ENCODE measurements at regions not wholly inside any gene's neighbourhood (a gene's known extent, or its start where the extent isn't known, plus 50 kb on each side); places are given as distances from the start of the nearest gene placed in this dataset.

DNA sequence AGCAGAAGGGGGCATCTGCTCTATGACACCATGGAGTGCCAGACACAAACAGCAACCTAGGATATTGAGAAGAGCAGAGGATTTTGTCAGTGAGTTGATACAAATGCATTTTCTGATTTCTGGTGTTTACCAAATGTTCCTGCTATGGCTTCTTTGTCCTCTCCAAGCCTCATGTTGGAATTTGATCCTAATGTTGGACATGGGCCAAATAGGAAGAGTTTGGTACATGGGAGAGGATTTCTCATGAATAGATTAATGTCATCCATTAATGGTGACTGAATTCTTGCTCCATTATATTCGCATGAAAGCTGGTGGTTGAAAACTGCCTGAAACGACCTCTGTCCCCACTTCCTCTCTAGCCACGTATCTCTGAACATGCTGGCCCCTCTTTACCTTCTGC lies 1002.2 kb upstream of the FLRT2 start:
- Histone ChIP-seq H3K36me3 (ENCODE audit: insufficient read depth, low read length) (no peaks in the 10 kb centered on the region), H3K9me3 (ENCODE audit: low read depth, low read length) (no peaks in the 10 kb centered on the region), H3K9ac (ENCODE audit: insufficient read length) (no peak overlapping the region), H3K4me3 (no peak overlapping the region), H3K27ac (0 out of 2 replicates have a peak overlapping the region, but pooled peaks have one; percentile 1)
- DNase-seq (ENCODE audit: low read depth, low spot score) = peak; percentile 22
- TF ChIP-seq FOXP2 (optimal IDR thresholded peaks at IDR 0.05; ENCODE audit: control extremely low read depth, extremely low read length, insufficient read depth) = no peak
- no peak for TF ChIP-seq EZH2 (IDR thresholded peaks at IDR 0.05)
- TF ChIP-seq POLR2AphosphoS5 (IDR thresholded peaks at IDR 0.05; ENCODE audit: borderline replicate concordance, low read depth, low read length) = no peak

DNA sequence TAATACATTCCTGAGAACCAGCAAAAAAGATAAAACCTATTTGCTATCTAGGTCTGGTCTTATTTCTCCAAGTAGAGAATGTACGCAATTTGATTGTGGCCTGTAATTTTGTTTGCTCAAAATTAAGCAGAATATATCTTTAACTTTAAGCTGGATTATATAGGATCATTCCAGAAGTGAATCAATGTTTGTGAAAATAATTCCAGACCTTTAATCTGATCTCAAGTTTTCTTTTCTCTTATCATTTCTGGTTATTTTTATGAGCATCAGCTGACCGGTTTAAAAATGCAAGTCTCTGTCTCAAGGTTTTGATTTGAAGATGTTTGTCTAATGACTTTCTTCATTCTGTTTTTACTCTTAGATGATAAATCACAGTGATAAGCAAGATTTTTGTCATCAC lies 997.9 kb upstream of the FLRT2 start:
- Histone ChIP-seq H3K9me3 (ENCODE audit: low read depth, low read length) (no peaks in the 10 kb centered on the region), H3K27ac (no peak overlapping the region), H3K9ac (ENCODE audit: insufficient read length) (no peak overlapping the region), H3K4me3 (no peak overlapping the region), H3K36me3 (ENCODE audit: insufficient read depth, low read length) (no peaks in the 10 kb centered on the region)
- no peak for TF ChIP-seq EZH2 (IDR thresholded peaks at IDR 0.05)
- no peak for TF ChIP-seq FOXP2 (optimal IDR thresholded peaks at IDR 0.05; ENCODE audit: control extremely low read depth, extremely low read length, insufficient read depth)
- TF ChIP-seq POLR2AphosphoS5 (IDR thresholded peaks at IDR 0.05; ENCODE audit: borderline replicate concordance, low read depth, low read length) = no peak
- no peak for DNase-seq (ENCODE audit: low read depth, low spot score)

DNA sequence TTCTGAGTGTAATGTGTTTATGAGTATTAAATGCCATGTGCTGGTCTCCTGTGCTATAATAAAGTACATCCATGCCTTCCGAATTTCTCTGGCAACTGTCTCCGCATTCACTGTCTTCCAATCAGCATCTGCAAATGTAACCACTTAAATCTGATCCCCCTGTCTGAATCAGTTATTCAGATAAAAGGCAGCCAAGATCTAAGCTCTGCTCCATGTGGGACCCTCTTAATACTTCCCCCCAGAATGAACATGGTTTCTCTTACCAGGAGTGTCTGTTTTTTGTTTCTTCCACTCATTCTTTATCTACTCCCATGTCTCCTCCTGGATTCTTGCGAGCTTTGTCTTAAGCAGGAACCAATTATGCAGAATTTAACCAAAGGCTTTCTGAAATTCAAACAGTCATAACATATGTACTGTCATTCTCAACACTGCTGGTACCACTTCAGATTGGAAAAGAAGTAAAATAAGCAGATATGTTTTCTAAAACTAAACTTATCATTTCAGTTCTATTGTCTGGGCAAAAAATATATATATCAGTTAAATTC lies 996.7 kb upstream of the FLRT2 start:
- Histone ChIP-seq H3K4me3 (no peak overlapping the region), H3K27ac (no peak overlapping the region), H3K9ac (ENCODE audit: insufficient read length) (no peak overlapping the region), H3K9me3 (ENCODE audit: low read depth, low read length) (no peaks in the 10 kb centered on the region), H3K36me3 (ENCODE audit: insufficient read depth, low read length) (no peaks in the 10 kb centered on the region)
- TF ChIP-seq FOXP2 (optimal IDR thresholded peaks at IDR 0.05; ENCODE audit: control extremely low read depth, extremely low read length, insufficient read depth) (no peak), POLR2AphosphoS5 (IDR thresholded peaks at IDR 0.05; ENCODE audit: borderline replicate concordance, low read depth, low read length) (no peak), EZH2 (IDR thresholded peaks at IDR 0.05) (no peak)
- no peak for DNase-seq (ENCODE audit: low read depth, low spot score)

DNA sequence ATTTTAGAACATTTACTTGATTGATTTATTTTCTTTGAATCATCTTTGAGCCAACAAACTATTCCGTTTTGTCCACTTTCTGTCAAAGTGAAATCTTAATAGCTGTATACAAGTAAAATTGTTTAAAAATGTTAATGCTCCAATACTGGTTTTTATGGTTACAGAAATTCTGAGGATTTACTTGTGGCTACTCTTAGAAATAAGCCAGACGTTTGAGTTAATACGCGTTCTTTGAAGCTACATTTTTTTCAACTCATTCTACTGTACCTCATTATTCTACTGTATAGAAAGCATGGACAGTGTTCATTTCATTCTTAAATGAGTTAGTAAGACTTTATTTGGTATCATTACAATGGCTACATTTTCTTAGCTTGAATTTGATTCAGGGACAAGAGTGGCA lies 996.2 kb upstream of the FLRT2 start:
- H3K9ac ChIP-seq (ENCODE audit: insufficient read length) = no peak overlapping the region
- H3K4me3 ChIP-seq = no peak overlapping the region
- H3K9me3 ChIP-seq (ENCODE audit: low read depth, low read length) = no peaks in the 10 kb centered on the region
- TF ChIP-seq POLR2AphosphoS5 (IDR thresholded peaks at IDR 0.05; ENCODE audit: borderline replicate concordance, low read depth, low read length) (no peak), EZH2 (IDR thresholded peaks at IDR 0.05) (no peak), FOXP2 (optimal IDR thresholded peaks at IDR 0.05; ENCODE audit: control extremely low read depth, extremely low read length, insufficient read depth) (no peak)
- H3K36me3 ChIP-seq (ENCODE audit: insufficient read depth, low read length) = no peaks in the 10 kb centered on the region
- no peak overlapping the region for H3K27ac ChIP-seq
- no peak for DNase-seq (ENCODE audit: low read depth, low spot score)

DNA sequence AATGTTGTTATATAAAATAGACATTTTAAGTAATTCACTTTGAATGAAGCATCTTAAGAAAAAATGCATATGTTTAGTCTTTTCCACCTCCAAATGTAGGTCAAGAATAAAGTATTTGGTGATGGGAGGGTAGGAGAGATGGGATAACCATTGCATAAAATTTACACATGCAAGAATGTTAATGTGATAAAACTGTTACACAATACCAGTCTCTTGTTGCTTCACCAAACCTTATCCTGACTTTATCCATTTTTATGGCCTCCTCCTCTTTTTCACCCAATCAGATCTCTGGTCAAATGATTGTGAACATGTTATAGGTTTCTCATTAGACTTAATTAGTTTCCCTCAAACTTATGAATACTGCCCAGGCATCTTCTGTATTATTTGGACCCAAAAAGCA lies 994.5 kb upstream of the FLRT2 start:
- Histone ChIP-seq H3K9ac (ENCODE audit: insufficient read length) (no peak overlapping the region), H3K27ac (no peak overlapping the region), H3K4me3 (no peak overlapping the region), H3K36me3 (ENCODE audit: insufficient read depth, low read length) (no peaks in the 10 kb centered on the region), H3K9me3 (ENCODE audit: low read depth, low read length) (no peaks in the 10 kb centered on the region)
- peak; percentile 18 for DNase-seq (ENCODE audit: low read depth, low spot score)
- TF ChIP-seq POLR2AphosphoS5 (IDR thresholded peaks at IDR 0.05; ENCODE audit: borderline replicate concordance, low read depth, low read length) (no peak), EZH2 (IDR thresholded peaks at IDR 0.05) (no peak), FOXP2 (optimal IDR thresholded peaks at IDR 0.05; ENCODE audit: control extremely low read depth, extremely low read length, insufficient read depth) (no peak)

DNA sequence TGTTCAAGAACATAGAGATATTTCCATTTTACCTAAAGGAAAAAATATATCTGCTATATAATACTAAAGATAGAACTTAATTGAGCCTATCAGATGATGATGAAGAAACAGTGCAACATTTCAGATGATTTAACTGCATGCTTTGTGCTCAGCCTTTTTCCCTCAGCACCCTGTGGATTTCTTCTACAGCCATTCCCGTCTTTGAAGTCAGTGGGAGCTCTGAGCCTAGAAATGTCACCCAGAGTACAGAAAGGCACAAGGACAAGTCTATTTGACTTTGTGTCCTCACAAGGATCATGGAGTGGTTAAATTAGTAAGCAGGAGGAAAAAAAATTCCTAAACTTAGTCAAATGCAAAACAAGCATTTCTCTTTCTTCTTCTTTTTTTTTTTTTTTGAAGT lies 994.0 kb upstream of the FLRT2 start:
- TF ChIP-seq FOXP2 (optimal IDR thresholded peaks at IDR 0.05; ENCODE audit: control extremely low read depth, extremely low read length, insufficient read depth) = no peak
- TF ChIP-seq EZH2 (IDR thresholded peaks at IDR 0.05) = no peak
- TF ChIP-seq POLR2AphosphoS5 (IDR thresholded peaks at IDR 0.05; ENCODE audit: borderline replicate concordance, low read depth, low read length) = no peak
- Histone ChIP-seq H3K4me3 (no peak overlapping the region), H3K27ac (no peak overlapping the region), H3K36me3 (ENCODE audit: insufficient read depth, low read length) (no peaks in the 10 kb centered on the region), H3K9me3 (ENCODE audit: low read depth, low read length) (no peaks in the 10 kb centered on the region), H3K9ac (ENCODE audit: insufficient read length) (no peak overlapping the region)
- no peak for DNase-seq (ENCODE audit: low read depth, low spot score)

DNA sequence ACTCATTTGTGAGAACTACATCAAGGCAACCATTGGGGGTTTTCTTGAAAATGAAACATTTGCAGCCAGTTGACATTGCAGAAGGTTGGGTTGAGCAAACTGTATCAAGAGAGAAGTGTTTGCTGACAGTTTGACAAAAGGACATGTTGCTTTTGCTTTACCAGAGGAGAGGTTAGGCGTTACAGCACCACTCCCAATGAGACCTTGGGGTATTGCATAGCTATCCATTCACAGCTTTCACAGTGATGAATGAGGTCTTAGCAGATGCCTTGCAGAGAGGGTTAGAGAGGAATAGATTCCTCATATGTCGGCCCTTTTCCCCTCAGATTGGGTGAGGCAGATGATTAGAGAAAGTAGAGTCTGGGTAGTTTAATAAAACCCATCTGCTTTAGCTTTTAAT lies 988.9 kb upstream of the FLRT2 start:
- no peak overlapping the region for H3K4me3 ChIP-seq
- no peak for DNase-seq (ENCODE audit: low read depth, low spot score)
- TF ChIP-seq POLR2AphosphoS5 (IDR thresholded peaks at IDR 0.05; ENCODE audit: borderline replicate concordance, low read depth, low read length) (no peak), EZH2 (IDR thresholded peaks at IDR 0.05) (no peak), FOXP2 (optimal IDR thresholded peaks at IDR 0.05; ENCODE audit: control extremely low read depth, extremely low read length, insufficient read depth) (no peak)
- H3K36me3 ChIP-seq (ENCODE audit: insufficient read depth, low read length) = no peaks in the 10 kb centered on the region
- H3K9ac ChIP-seq (ENCODE audit: insufficient read length) = no peak overlapping the region
- no peaks in the 10 kb centered on the region for H3K9me3 ChIP-seq (ENCODE audit: low read depth, low read length)
- no peak overlapping the region for H3K27ac ChIP-seq

DNA sequence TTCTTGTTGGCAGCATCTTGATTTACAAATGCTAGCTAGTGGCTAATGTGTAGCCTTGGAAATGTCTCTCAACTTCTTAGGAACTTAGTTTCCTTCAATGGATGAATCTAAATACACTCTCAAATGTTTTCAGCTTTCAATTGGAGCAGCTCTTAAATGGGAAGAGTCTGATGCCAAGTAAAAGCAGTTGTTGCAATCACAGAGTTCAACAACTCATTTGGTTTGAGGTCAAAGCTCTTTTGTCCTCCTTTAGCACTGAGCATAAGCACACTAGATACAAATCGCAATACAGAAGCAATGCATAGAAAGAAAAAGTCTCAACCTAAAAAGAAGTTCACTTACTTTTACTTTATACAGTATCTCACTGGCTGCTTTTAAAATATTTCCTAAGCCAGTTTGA lies 986.1 kb upstream of the FLRT2 start:
- Histone ChIP-seq H3K9me3 (ENCODE audit: low read depth, low read length) (no peaks in the 10 kb centered on the region), H3K27ac (no peak overlapping the region)
- DNase-seq (ENCODE audit: low read depth, low spot score) = no peak

More for the DNA sequence above, 986.1 kb upstream of the FLRT2 start:
- Histone ChIP-seq H3K36me3 (ENCODE audit: insufficient read depth, low read length) (no peaks in the 10 kb centered on the region), H3K4me3 (no peak overlapping the region), H3K9ac (ENCODE audit: insufficient read length) (no peak overlapping the region)
- no peak for TF ChIP-seq EZH2 (IDR thresholded peaks at IDR 0.05)
- no peak for TF ChIP-seq FOXP2 (optimal IDR thresholded peaks at IDR 0.05; ENCODE audit: control extremely low read depth, extremely low read length, insufficient read depth)
- no peak for TF ChIP-seq POLR2AphosphoS5 (IDR thresholded peaks at IDR 0.05; ENCODE audit: borderline replicate concordance, low read depth, low read length)
